Cardiac fibroblast (primary cell): ENCODE measurements at regions not wholly inside any gene's neighbourhood (a gene's known extent, or its start where the extent isn't known, plus 50 kb on each side); places are given as distances from the start of the nearest gene placed in this dataset.
A peak's percentile ranks its signal among the peaks of the same experiment; 100 is the strongest.

Source experiments
- DNase-seq, 2 donors: peaks; one replicate each; pipeline versions ENCODE4 v3.0.0 to v3.0.0-alpha.2; 2010; ENCODE audit warnings: low read depth in 2 of 2
- H3K4me3 ChIP-seq, 2 donors: replicated peaks in 1 of 2; 1 replicate in 1 of 2; 2 replicates in 1 of 2; pipeline ENCODE4 v1.5.1; 2011; ENCODE audit warnings: low read depth in 2 of 2, low read length in 2 of 2, mild to moderate bottlenecking in 2 of 2, moderate library complexity in 1 of 2
- CTCF ChIP-seq: IDR thresholded peaks from one replicate; pipeline ENCODE4 v1.5.1; 2011; ENCODE audit warnings: low read depth, mild to moderate bottlenecking, low read length, inconsistent platforms

- DNase-seq: no peak
- TF ChIP-seq CTCF: no peak
- no peak overlapping the region for H3K4me3 ChIP-seq
Measured at GRCh38 chr7:98719396-98719795, 102.3 kb downstream of the NPTX2 start.

- no peak for TF ChIP-seq CTCF
Measured at GRCh38 chr7:98722402-98722801, 105.3 kb downstream of the NPTX2 start.

GRCh38 chr7:98724591-98724990 lies 107.5 kb downstream of the NPTX2 start:
- DNase-seq: peak in 1 of 2 donors; percentile 12
- no peak overlapping the region for H3K4me3 ChIP-seq
- TF ChIP-seq CTCF: no peak

More at GRCh38 chr7:98722402-98722801, 105.3 kb downstream of the NPTX2 start:
- H3K4me3 ChIP-seq: no peak overlapping the region
- no peak for DNase-seq

- DNase-seq: no peak
- TF ChIP-seq CTCF: no peak
- H3K4me3 ChIP-seq: no peak overlapping the region
Measured at GRCh38 chr7:98727146-98727709, 110.1 kb downstream of the NPTX2 start.

- no peak overlapping the region for H3K4me3 ChIP-seq
- DNase-seq: no peak
- TF ChIP-seq CTCF: no peak
Measured at GRCh38 chr7:98728555-98728954, 111.5 kb downstream of the NPTX2 start.

GRCh38 chr7:98729121-98729520 lies 112.0 kb downstream of the NPTX2 start:
- TF ChIP-seq CTCF: no peak
- no peak overlapping the region for H3K4me3 ChIP-seq
- DNase-seq: no peak

GRCh38 chr7:98730326-98730725 lies 113.2 kb downstream of the NPTX2 start:
- no peak for TF ChIP-seq CTCF
- H3K4me3 ChIP-seq: no peak overlapping the region
- no peak for DNase-seq
